Right ventricle myocardium superior (tissue), 1 donor: ENCODE measurements at regions not wholly inside any gene's neighbourhood (a gene's known extent, or its start where the extent isn't known, plus 50 kb on each side); places are given as distances from the start of the nearest gene placed in this dataset.

Source experiments
- ATAC-seq: fragments of 200-7000 bp; cut with Tn5 transposase; one replicate; pipeline ENCODE4 v1.9.1; 2020; ENCODE audit warnings: mild to moderate bottlenecking; ENCODE audit not compliant: poor library complexity
- DNase-seq: peaks from one replicate; pipeline ENCODE4 v3.0.0-alpha.2; 2020
- intact Hi-C: fragments of 100-400 bp; cut with DNase I; formaldehyde crosslinking; loops from one replicate; pipeline ENCODE4 v1.11.2; 2022
- donor health status: DM: no; HTN: yes; CAD: no; lungs with severe emphysema.

GRCh38 chr3:144182501-144182900 is 210.9 kb downstream of the DIPK2A start:
- DNase-seq (no peak), ATAC-seq (no peak)
- intact Hi-C loops: no loop called here

GRCh38 chr3:144185276-144185675 is 213.7 kb downstream of the DIPK2A start:
- ATAC-seq: no peak
- intact Hi-C loops: no loop called here
- no peak for DNase-seq

GRCh38 chr3:144187531-144188210 is 216.0 kb downstream of the DIPK2A start:
- no peak for ATAC-seq
- no peak for DNase-seq
- intact Hi-C loops: no loop called here

- ATAC-seq (no peak), DNase-seq (no peak)
- intact Hi-C loops: no loop called here
These were observed 217.4 kb downstream of the DIPK2A start for GRCh38 chr3:144189044-144189443.

- ATAC-seq (no peak), DNase-seq (no peak)
- intact Hi-C loops: no loop called here
These were observed 225.5 kb downstream of the DIPK2A start for GRCh38 chr3:144197116-144197515.

- no peak for DNase-seq
- ATAC-seq: no peak
- intact Hi-C loops: no loop called here
These were observed 226.0 kb downstream of the DIPK2A start for GRCh38 chr3:144197582-144197981.

GRCh38 chr3:144200004-144200403 is 228.4 kb downstream of the DIPK2A start:
- intact Hi-C loops: no loop called here
- DNase-seq: no peak
- ATAC-seq: no peak

GRCh38 chr3:144200466-144200865 is 228.8 kb downstream of the DIPK2A start:
- ATAC-seq: no peak
- intact Hi-C loops: no loop called here

GRCh38 chr3:144221761-144222160 is 250.1 kb downstream of the DIPK2A start:
- no peak for ATAC-seq
- intact Hi-C loops: no loop called here
- no peak for DNase-seq

More at GRCh38 chr3:144200466-144200865, 228.8 kb downstream of the DIPK2A start:
- DNase-seq: no peak

- ATAC-seq: no peak
- intact Hi-C loops: no loop called here
- DNase-seq: no peak
These were observed 257.7 kb downstream of the DIPK2A start for GRCh38 chr3:144229330-144229729.

GRCh38 chr3:144229953-144230352 is 258.3 kb downstream of the DIPK2A start:
- ATAC-seq (no peak), DNase-seq (no peak)
- intact Hi-C loops: no loop called here

GRCh38 chr3:144235489-144235888 is 263.9 kb downstream of the DIPK2A start:
- intact Hi-C loops: no loop called here
- no peak for ATAC-seq
- DNase-seq: no peak

- intact Hi-C loops: no loop called here
- DNase-seq: no peak
- no peak for ATAC-seq
These were observed 265.7 kb downstream of the DIPK2A start for GRCh38 chr3:144237351-144237750.

- DNase-seq (no peak), ATAC-seq (no peak)
- intact Hi-C loops: no loop called here
These were observed 269.8 kb downstream of the DIPK2A start for GRCh38 chr3:144241404-144241803.

- no peak for ATAC-seq
- intact Hi-C loops: no loop called here
- DNase-seq: no peak
These were observed 271.1 kb downstream of the DIPK2A start for GRCh38 chr3:144242747-144243146.

- ATAC-seq: no peak
- intact Hi-C loops: no loop called here
These were observed 273.0 kb downstream of the DIPK2A start for GRCh38 chr3:144244662-144245061.

GRCh38 chr3:144252896-144253295 is 281.3 kb downstream of the DIPK2A start:
- intact Hi-C loops: no loop called here
- no peak for ATAC-seq
- no peak for DNase-seq

More at GRCh38 chr3:144244662-144245061, 273.0 kb downstream of the DIPK2A start:
- DNase-seq: no peak

- ATAC-seq (no peak), DNase-seq (no peak)
- intact Hi-C loops: no loop called here
These were observed 285.8 kb downstream of the DIPK2A start for GRCh38 chr3:144257381-144257780.

- no peak for DNase-seq
- intact Hi-C loops: no loop called here
- ATAC-seq: no peak
These were observed 287.6 kb downstream of the DIPK2A start for GRCh38 chr3:144259267-144259666.

- DNase-seq (no peak), ATAC-seq (no peak)
- intact Hi-C loops: no loop called here
These were observed 292.1 kb downstream of the DIPK2A start for GRCh38 chr3:144263706-144264105.

GRCh38 chr3:144264350-144264749 is 292.7 kb downstream of the DIPK2A start:
- DNase-seq (no peak), ATAC-seq (peak; percentile 73)
- intact Hi-C loops: no loop called here
